NCI-H82 treated with DMSO at 0.1 percent for 48 hours (cell line): ENCODE measurements at regions not wholly inside any gene's neighbourhood (a gene's known extent, or its start where the extent isn't known, plus 50 kb on each side); places are given as distances from the start of the nearest gene placed in this dataset.

Experiments
- DNase-seq: peaks from one replicate; lab custom pipeline; 2025; ENCODE audit not compliant: unreplicated experiment; lab: John Stamatoyannopoulos, UW

DNA sequence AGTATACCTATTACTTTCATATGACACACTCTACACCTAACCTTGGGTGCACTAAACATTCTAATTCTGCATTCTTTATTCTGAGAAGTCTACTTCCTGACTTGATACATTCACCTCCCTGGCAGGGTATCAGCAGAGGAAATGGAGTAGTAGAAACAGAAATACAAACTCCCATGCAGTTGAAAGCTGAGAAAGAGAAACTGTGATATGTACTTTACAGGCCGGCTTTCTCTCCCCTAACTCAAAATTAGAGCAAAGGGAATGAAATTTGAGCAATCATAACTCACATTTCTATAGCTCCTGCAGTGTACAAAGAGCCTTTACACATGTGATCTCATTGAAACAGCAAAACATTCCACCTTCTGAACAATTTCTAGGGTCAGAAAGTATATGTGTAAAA lies 135.5 kb upstream of the COL8A1 start:
- no peak for DNase-seq

DNA sequence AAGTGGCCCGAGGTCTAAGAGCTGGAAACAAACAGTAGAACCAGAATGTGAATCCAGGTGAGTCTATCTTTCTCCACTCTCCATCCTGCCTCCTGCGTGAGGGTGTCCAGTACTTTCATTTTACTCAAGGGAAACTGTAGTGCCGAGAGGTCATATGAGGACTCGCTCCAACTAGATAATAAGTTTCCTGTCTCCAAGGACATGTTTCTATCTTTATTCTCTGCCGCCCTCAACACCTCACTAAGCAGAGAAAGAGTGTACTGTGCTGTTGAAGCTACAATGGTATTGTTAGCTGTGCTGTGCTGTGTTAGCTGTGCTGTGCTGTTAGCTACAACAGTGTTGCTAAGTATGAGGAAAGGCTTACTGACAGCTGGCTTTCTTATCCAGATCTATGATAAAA lies 137.9 kb upstream of the COL8A1 start:
- no peak for DNase-seq

DNA sequence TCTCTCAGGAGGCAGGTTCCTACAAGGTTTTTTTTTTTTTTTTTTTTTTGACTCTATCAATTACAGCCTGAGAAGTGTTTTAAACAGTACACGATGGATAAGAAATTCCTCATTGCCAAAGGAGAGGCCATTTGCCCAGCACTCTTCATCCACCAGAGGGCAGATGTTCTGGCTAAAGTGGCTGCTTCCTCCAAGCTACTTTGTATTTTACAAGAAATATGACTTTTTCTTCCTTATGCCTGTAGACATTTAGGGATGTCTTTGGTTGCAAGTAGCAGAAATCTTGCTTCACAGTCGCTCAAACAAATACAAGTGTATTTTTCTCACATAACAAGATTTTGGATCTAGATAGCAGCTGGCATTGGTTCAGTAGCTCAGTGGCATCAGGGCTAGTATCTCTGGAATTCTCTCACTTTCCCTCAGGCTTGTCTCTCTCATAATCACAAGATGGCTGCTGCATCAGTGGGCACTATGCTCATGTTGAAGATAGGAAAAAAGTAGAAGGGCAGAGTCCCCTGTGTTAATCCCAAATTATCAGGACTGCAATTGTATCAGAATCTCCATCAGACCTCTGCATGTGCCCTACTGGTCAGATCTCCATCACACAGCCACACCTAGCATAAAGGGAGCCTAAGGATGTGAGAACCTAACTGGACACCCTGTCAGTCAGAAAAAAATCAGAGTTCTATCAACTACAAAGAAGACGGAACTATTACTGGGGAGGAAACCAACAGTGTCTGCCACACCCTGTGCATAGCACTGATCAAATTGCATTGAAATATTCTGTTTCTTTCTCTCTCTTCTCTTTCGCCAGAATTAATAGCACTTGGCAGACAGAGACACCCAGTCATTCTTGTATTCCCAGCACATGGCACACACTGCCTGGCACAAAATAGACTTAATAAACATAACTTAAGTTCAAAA lies 138.9 kb upstream of the COL8A1 start:
- peak; percentile 7 for DNase-seq

DNA sequence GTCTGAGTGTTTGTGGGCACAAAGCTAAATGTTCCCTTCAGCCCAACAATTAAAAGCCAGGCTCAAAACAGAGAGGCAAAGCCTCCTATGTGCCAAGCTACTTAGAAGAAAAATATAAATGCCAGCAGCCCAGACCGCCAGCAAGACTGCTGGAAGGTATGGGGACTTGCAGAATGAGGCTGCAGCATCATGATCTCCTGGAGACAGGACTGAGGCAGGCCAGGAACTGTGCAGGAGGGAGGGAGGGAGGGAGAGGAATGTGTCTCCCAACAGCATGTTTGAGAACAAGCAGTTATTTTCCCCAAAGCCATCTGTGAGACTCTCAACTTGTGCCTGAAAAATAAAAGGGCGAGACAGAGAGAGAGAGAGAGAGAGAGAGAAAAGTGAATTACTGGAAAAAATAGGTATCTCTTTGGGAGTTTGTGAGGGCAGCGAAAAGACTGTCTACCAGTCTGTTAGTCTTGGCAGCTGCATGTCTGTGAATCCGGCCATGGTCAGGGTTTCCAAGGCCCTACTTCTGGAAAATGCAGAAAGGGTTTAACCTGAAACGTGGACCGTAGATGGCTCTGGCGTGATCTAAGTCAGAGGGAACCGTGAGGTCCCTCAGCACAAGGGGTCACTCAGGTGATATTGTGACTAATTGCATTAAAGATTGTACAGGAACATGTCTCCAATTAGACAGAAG lies 139.7 kb upstream of the COL8A1 start:
- DNase-seq: no peak

DNA sequence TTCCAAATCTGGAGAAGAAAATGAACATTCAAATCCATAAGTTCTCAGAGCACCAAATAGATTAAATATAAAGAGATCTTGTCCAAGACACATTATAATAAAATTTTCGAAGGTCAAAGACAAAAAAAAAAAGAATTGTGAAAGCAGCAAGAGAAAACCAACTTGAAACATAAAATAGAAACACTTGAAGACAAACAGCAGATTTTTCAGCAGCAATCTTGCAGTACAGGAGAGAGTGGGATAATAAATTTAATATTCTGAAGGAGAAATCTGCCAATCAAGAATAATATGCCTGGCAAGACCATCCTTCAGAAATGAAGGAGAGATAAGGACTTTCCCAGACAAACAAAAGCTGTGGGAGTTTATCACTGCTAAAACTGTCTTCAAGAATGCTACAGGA lies 150.5 kb upstream of the COL8A1 start:
- DNase-seq: no peak

DNA sequence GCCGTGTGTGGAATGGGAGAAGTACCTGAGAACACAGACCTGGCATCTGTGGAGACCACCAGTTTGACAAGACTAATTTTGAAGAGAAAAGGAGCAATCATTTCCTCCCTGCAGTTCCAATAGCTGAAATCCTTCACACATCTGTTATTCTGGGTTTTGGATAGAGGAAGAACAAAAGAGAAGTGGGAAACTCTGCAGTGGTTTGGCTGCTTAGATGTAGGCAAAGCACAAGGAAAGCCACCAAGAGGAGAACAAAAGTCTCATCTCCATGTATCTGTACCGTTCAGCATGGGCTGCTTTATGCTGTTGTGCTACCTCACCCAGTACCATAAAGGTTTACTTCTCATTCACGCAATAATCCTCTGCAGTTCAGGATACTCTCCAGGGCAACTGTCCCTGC lies 153.1 kb upstream of the COL8A1 start:
- DNase-seq: no peak

DNA sequence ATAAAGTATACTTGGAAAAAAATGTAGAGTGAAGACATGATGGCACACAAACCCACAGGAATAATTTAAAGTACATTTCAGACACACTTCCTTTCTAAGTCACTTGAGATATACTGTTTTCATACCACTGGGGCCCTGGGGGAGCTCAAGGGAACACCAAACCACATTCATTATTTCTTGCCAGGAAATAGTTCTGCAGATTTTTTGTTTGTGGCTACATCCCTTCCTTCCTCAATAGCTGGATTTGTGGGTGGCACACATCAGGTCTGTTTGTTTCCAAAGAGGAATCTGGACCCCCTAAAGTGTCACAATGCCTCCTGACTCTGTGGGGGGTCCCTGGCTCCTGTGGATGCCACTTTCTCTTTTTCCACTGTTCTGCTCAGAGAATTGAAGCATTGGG lies 153.5 kb upstream of the COL8A1 start:
- no peak for DNase-seq

DNA sequence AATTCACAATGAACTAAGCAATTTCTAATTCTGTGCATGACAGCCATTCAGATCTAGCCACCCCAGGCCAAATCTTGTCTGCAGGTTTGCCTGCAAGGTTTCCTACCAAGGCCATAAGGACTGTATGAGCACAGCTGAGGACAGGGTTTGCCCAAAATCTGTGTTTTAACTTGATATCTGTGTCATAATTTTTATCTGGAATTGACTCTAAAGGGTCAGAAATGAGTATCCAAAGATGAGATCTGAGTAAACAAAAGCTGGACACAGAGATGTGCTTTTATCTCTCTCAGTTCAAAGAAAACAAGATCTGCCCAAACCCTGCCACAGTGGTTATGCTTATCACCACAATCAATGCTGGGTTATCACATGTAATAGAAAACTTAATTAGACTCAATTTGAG lies 154.6 kb upstream of the COL8A1 start:
- no peak for DNase-seq

DNA sequence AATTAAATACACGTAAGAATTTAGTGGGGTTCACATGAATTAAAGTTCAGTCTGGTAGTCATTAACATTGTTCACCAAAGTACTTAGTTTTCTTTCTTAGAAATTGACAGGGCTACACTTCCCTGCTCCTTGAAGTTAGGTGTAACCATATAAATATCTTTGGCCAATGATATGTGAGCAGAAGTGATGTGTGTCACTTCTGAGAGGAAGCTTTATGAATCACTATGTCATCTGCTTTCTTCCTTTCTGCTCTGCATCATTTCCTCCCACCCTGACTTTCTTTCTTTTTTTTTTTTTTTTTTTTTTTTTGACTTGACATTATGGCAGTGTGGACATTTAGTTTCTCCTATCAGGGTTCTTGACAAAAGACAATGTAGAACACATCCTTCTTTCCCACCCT lies 156.2 kb upstream of the COL8A1 start:
- no peak for DNase-seq

DNA sequence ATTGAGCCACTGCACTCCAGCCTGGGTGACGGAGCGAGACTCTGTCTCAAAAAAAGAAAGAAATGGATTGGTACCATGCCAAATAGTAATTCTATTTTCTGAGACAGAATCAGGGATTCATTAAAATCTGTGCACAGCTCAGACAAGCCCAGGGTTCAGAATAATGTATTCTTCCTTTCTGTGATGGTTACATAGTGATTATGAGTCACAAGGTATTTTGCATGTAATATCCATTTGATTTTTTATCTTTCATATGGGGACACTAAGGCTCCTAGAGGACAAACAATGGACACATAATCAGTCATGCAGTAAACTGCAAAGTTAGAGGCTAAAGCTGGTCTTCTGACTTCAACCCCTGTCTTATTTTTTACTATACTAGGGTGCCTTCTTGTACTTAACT lies 156.8 kb upstream of the COL8A1 start:
- DNase-seq: no peak

DNA sequence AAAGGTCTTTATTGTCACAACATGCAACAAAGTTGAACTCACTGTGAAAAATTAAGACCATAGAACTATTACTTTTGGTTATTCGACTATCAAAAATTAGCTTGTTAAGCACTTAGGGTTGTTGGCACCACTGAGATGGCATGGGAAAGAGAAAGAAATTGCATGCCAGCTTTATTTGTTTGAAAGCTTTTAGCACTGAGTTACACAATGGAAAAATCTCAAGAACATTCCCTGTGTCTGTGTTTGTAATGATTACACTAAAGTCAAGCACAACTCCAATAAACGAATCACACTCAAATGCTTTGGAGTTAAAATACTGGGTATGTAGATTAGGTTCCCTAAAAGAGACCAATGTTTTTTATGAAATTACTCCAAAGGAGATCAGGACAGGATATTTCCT lies 158.6 kb upstream of the COL8A1 start:
- DNase-seq: no peak

DNA sequence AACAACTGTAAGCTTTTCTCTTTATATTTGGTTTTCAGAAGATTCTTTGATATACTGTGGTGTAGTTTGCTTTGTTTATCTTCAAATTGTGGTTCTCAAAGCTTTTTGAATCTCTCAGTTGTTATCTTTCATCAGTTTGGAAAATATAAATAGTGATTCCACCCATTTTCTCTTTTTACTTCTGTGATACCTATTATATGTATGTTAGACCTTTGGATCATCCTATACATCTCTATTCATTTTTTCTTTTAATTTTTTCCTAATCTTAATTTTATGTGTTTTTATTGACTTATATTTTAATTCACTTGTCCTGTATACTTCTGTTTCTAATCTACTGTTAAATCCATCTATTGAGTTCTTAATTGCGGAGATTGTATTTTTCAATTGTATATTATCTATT lies 160.7 kb upstream of the COL8A1 start:
- DNase-seq: no peak

DNA sequence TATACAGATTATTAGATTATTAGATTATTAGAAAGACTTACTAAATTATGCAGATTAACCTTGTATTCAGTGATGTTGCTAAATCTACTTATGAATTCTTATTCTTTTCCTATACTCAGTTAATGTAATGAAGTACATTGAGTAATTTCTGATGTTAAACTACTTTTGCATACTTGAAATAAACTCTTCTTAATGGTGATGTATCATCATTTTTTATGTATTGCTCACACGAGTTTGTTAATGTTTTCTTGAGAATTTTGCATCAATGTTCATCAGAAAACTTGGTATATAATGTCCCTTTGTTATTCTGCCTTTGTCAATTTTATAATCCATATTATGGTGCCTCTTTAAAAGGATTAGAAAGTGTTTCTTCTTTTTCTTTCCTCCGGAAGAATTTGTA lies 163.2 kb upstream of the COL8A1 start:
- DNase-seq: no peak

DNA sequence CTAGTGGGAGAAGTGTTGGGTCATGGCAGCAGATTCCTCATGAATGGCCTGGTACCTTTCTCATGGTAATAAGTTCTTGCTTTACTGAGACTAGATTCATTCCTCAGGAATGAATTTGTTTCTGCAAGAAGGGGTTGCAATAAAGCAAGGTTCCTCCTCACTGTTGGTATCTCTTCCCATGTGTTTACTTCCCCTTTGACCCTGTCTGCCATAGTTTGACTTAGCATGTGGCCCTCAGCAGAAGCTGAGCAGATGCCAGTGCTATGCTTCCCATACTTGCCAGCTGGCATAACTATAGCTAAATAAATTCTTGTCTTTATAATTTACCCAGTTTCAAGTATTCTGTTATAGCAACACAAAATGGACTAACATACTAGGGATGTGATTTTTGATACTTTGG lies 163.6 kb upstream of the COL8A1 start:
- no peak for DNase-seq

DNA sequence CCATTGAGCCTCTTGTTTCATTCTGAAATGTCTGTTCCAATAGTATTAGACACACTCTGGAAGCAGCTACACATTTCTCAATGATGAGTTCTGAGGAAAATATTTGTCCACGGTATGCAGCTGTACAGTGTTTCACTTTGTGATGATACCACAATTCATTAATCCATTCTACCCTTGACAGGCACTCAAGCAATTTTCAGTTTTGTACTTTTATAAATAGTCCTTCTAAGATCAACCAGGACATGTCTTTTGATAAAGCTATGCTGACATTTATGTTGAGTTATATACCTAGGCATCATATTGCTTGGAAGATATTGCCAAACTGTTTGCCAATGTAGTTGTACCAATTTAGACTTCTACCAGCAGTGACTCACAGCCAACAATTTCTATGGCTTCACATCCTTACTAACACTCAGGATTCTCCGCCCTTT lies 165.1 kb upstream of the COL8A1 start:
- DNase-seq: no peak

DNA sequence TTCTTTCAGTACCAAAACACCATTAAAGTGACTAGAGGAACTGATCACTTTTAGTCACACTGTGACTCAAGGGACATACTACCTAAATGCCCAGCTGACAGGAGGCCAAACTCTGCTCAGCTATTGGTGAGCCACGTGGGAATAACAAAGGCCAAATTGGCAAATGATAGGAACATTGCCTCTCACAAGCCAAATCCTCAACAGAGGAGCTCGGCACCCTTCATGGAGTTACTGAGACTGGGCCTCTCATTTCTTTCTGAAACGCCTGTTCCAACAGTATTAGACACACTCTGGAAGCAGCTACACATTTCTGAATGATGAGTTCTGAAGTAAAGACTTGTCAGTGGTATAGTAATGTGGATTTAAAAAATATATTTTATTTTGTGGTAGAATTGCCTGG lies 166.0 kb upstream of the COL8A1 start:
- no peak for DNase-seq

DNA sequence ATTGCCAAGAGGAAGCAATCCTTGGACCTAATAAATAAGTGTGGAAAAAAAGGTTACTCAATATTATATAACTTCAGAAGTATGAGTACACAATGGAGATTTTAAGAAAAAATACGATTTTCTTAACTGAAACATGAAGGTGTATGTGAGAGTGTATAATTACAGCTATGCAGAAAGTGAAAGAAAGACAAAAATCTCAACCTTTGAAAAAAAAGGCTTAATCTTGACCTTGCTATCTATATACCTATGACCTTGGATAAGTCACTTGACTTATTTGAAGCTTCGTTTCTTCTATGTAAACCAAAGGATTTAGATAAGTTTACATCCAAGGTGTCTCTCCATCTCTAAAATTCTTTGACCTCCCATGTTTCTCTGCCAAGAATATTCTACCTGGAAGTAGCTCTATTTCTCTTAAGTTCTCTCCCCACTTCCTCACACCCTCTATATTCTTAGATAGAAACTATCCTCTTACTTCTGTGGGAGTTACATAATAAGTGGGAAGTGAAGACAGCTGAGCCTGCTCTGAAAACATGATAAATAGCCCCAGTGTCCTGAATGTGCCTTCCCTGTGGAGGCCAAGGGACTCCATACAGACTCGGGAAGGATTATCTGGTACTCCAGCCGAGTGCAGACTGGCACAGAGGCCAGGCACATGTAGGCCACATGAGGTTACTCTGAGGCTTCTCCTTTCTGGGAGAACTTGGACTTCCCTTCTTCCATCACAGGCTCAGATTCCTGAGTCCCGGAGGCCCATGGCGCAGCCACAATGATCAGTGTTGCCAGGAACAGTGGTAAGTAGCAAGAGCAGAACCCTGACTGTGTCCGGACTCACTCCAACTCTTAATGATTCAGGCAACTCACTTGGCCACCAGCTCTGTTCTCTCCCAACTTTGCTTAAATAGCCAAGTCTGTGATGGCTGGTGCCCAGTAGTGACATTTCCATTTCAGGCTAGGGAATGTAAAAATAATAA lies 166.8 kb upstream of the COL8A1 start:
- DNase-seq: no peak

DNA sequence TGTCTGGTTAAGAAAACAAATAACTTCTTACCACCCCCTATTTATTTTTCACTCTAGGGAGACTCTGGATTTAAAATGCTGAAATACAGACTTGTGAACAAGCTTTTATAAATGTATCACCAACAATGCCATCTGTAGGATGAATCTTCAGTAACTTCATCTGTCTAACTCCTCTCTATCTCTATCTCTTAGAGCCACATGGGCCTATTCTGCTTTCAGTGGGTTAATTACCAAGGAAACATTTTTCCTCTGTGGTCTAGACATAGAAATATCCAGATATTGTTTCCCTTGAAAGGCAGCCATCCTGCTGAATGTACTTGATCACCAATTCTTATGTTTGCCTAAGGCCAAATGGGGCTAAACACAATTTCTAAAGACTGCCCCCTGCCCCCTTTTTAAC lies 167.6 kb upstream of the COL8A1 start:
- no peak for DNase-seq

DNA sequence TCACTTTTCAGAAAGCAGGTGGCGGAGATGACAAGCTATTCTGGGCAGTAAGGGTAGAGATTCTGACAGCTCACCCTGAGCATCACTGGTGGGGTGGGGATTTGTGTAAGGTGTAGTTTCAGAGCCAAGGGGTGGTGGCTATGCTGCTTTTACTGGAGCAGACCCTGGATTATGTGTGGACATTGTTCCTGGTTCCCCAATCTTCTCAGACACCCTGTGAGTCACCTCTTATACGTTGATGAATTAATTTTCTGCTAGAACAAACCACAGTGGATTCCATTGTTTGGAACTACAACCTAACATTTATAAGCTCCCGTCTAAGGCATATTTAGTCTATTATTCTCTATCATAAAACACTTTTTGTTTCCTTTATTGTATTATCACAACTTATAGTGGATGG lies 169.5 kb upstream of the COL8A1 start:
- no peak for DNase-seq

DNA sequence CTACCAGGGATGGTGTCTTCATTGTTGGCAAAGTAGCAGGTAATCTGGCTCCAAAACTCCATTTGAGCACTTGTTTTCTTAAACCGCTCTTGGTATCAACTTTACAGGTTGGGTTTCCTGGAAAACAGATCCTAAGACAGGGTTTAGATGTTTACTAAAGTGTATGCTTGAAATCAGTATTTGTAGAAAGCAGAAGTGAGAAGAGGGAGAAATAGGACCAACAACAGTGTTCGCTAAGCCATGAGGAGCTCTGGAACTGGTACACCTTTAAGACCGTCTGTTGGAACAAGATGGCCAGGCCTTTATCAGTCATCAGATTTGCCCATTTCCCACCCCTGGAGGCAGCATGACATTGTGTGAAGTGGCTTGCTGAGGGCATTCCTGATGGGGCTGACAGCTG lies 171.0 kb upstream of the COL8A1 start:
- DNase-seq: no peak

DNA sequence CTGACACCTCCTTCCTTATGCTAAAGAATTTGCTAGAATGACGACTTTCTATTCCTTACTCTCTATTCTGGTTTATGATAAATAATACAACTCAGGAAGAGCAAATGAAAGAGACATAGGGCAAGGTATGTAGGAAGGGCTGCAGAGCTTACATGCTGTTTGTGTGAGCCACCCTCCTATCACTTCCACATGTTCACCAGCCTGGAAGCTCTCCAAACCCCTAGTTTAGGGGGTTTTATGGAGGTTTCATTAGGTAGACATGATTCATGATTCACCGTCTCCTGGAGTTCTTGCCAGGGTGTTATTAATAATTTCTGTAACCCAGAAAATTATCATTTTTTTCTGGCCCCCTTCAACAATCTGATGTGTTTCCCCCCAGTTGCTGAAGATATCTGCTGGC lies 172.1 kb upstream of the COL8A1 start:
- DNase-seq: no peak
